ENCODE measurements at regions not wholly inside any gene's neighbourhood (a gene's known extent, or its start where the extent isn't known, plus 50 kb on each side); places are given as distances from the start of the nearest gene placed in this dataset.
A peak's percentile ranks its signal among the peaks of the same experiment; 100 is the strongest.

DNA sequence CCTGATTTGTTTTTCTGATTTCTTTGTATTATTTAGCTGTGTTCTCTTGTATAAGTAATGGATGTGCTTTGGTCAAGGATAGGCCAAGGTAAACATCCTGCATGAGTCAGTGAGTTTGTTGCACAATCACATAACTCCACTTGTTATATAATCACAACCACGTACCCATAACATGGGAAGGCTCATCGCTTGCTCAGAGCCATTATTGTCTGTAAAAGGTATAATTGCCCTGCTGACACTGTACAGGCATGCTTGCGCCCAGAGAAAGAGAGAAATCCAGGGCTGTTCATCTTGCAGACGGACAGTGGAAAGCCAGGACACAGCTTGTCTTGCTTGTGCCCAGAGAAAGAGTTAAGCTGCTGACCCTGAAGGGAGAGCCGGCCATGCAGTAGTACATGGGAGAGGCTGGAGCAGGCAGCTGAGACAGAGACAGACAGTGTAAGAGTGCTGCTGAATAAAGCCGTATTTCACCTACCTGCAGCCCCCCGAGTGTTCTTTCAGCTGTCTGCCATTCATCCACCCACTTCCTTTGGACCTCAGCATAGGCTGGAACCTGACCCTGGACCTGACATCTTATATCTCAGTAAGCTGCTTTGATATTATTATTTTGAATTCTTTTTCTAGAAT lies 174.7 kb upstream of the DAAM1 start (continued):
- TF ChIP-seq, protein P1, sequence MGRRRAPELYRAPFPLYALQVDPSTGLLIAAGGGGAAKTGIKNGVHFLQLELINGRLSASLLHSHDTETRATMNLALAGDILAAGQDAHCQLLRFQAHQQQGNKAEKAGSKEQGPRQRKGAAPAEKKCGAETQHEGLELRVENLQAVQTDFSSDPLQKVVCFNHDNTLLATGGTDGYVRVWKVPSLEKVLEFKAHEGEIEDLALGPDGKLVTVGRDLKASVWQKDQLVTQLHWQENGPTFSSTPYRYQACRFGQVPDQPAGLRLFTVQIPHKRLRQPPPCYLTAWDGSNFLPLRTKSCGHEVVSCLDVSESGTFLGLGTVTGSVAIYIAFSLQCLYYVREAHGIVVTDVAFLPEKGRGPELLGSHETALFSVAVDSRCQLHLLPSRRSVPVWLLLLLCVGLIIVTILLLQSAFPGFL (CRISPR knock-in tag; IDR thresholded peaks at IDR 0.05) = no peak
- TF ChIP-seq, protein P2, sequence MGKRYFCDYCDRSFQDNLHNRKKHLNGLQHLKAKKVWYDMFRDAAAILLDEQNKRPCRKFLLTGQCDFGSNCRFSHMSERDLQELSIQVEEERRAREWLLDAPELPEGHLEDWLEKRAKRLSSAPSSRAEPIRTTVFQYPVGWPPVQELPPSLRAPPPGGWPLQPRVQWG (CRISPR knock-in tag; IDR thresholded peaks at IDR 0.05; ENCODE audit: borderline replicate concordance, low read depth) = no peak
- TF ChIP-seq ETV6 (CRISPR knock-in tag; conservative IDR thresholded peaks at IDR 0.05) (no peak), YEATS2 (CRISPR knock-in tag; IDR thresholded peaks at IDR 0.05; ENCODE audit: borderline replicate concordance) (no peak), MED13 (CRISPR knock-in tag; IDR thresholded peaks at IDR 0.05) (no peak), ZNF143 (CRISPR knock-in tag; IDR thresholded peaks at IDR 0.05) (no peak), ZNF484 (CRISPR knock-in tag; IDR thresholded peaks at IDR 0.05; ENCODE audit: borderline replicate concordance, low read depth) (no peak), PAF1 (CRISPR knock-in tag; IDR thresholded peaks at IDR 0.05) (no peak), REL (CRISPR knock-in tag; conservative IDR thresholded peaks at IDR 0.05) (no peak), MBNL3 (CRISPR knock-in tag; conservative IDR thresholded peaks at IDR 0.05) (no peak), ZNF761 (CRISPR knock-in tag; conservative IDR thresholded peaks at IDR 0.05) (no peak), ZNF282 (IDR thresholded peaks at IDR 0.05; ENCODE audit: partially characterized antibody) (no peak), ZFX (CRISPR knock-in tag; IDR thresholded peaks at IDR 0.05; ENCODE audit: low read depth) (peak; percentile 69), ZNF83 (CRISPR knock-in tag; IDR thresholded peaks at IDR 0.05; ENCODE audit: borderline replicate concordance) (no peak), SP140L (CRISPR knock-in tag; IDR thresholded peaks at IDR 0.05; ENCODE audit: borderline replicate concordance) (no peak), ZNF615 (CRISPR knock-in tag; IDR thresholded peaks at IDR 0.05; ENCODE audit: borderline replicate concordance) (no peak), SMARCE1 (IDR thresholded peaks at IDR 0.05; ENCODE audit: borderline replicate concordance) (no peak), EHMT2 (IDR thresholded peaks at IDR 0.05; ENCODE audit: borderline replicate concordance, low read depth, low read length) (no peak), CREM (IDR thresholded peaks at IDR 0.05) (peak; percentile 32; the same call in 1 of the 2 replicates), CREM (CRISPR knock-in tag; IDR thresholded peaks at IDR 0.05) (no peak), TBX3 (IDR thresholded peaks at IDR 0.05; ENCODE audit: borderline replicate concordance) (no peak)
- TF ChIP-seq, protein P3, sequence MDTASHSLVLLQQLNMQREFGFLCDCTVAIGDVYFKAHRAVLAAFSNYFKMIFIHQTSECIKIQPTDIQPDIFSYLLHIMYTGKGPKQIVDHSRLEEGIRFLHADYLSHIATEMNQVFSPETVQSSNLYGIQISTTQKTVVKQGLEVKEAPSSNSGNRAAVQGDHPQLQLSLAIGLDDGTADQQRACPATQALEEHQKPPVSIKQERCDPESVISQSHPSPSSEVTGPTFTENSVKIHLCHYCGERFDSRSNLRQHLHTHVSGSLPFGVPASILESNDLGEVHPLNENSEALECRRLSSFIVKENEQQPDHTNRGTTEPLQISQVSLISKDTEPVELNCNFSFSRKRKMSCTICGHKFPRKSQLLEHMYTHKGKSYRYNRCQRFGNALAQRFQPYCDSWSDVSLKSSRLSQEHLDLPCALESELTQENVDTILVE (CRISPR knock-in tag; IDR thresholded peaks at IDR 0.05) = no peak; the same call in 1 of the 2 replicates
- TF ChIP-seq, protein P4, sequence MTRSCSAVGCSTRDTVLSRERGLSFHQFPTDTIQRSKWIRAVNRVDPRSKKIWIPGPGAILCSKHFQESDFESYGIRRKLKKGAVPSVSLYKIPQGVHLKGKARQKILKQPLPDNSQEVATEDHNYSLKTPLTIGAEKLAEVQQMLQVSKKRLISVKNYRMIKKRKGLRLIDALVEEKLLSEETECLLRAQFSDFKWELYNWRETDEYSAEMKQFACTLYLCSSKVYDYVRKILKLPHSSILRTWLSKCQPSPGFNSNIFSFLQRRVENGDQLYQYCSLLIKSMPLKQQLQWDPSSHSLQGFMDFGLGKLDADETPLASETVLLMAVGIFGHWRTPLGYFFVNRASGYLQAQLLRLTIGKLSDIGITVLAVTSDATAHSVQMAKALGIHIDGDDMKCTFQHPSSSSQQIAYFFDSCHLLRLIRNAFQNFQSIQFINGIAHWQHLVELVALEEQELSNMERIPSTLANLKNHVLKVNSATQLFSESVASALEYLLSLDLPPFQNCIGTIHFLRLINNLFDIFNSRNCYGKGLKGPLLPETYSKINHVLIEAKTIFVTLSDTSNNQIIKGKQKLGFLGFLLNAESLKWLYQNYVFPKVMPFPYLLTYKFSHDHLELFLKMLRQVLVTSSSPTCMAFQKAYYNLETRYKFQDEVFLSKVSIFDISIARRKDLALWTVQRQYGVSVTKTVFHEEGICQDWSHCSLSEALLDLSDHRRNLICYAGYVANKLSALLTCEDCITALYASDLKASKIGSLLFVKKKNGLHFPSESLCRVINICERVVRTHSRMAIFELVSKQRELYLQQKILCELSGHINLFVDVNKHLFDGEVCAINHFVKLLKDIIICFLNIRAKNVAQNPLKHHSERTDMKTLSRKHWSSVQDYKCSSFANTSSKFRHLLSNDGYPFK (CRISPR knock-in tag; IDR thresholded peaks at IDR 0.05; ENCODE audit: borderline replicate concordance) = no peak
- TF ChIP-seq, protein P5, sequence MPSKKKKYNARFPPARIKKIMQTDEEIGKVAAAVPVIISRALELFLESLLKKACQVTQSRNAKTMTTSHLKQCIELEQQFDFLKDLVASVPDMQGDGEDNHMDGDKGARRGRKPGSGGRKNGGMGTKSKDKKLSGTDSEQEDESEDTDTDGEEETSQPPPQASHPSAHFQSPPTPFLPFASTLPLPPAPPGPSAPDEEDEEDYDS (CRISPR knock-in tag; IDR thresholded peaks at IDR 0.05) = no peak

Data from HepG2 (cell line).